ENCODE measurements at regions not wholly inside any gene's neighbourhood (a gene's known extent, or its start where the extent isn't known, plus 50 kb on each side); places are given as distances from the start of the nearest gene placed in this dataset.

- no peak for DNase-seq
Measured at GRCh38 chr19:27909185-27909840, 1303.6 kb downstream of the UQCRFS1 start.

- no peak for DNase-seq
Measured at GRCh38 chr19:27906081-27906480, 1306.9 kb downstream of the UQCRFS1 start.

- DNase-seq, result no peak
Measured at GRCh38 chr19:27905074-27905473, 1307.9 kb downstream of the UQCRFS1 start.

GRCh38 chr19:27901078-27901477, 1311.9 kb downstream of the UQCRFS1 start:
- DNase-seq, result no peak

GRCh38 chr19:27896091-27896490, 1316.9 kb downstream of the UQCRFS1 start:
- no peak for DNase-seq

GRCh38 chr19:27894906-27895754, 1317.8 kb downstream of the UQCRFS1 start:
- no peak for DNase-seq

- DNase-seq, result no peak
Measured at GRCh38 chr19:27892500-27892899, 1320.5 kb downstream of the UQCRFS1 start.

- DNase-seq, result no peak
Measured at GRCh38 chr19:27891411-27891810, 1321.5 kb downstream of the UQCRFS1 start.

GRCh38 chr19:27890696-27891095, 1322.3 kb downstream of the UQCRFS1 start:
- DNase-seq, result no peak

GRCh38 chr19:27890206-27890605, 1322.7 kb downstream of the UQCRFS1 start:
- DNase-seq, result no peak

- no peak for DNase-seq
Measured at GRCh38 chr19:27889156-27889555, 1323.8 kb downstream of the UQCRFS1 start.

GRCh38 chr19:27887946-27888345, 1325.0 kb downstream of the UQCRFS1 start:
- no peak for DNase-seq

GRCh38 chr19:27885359-27885758, 1327.6 kb downstream of the UQCRFS1 start:
- no peak for DNase-seq

GRCh38 chr19:27884376-27884775, 1328.6 kb downstream of the UQCRFS1 start:
- no peak for DNase-seq

- no peak for DNase-seq
Measured at GRCh38 chr19:27881213-27881612, 1331.7 kb downstream of the UQCRFS1 start.

- no peak for DNase-seq
Measured at GRCh38 chr19:27876976-27877512, 1335.9 kb downstream of the UQCRFS1 start.

- no peak for DNase-seq
Measured at GRCh38 chr19:27876489-27876888, 1336.5 kb downstream of the UQCRFS1 start.

- DNase-seq, result no peak
Measured at GRCh38 chr19:27872370-27872769, 1340.6 kb downstream of the UQCRFS1 start.

- DNase-seq, result no peak
Measured at GRCh38 chr19:27870293-27870692, 1342.7 kb downstream of the UQCRFS1 start.

- no peak for DNase-seq
Measured at GRCh38 chr19:27868007-27868406, 1344.9 kb downstream of the UQCRFS1 start.

- DNase-seq, result no peak
Measured at GRCh38 chr19:27865927-27866777, 1346.8 kb downstream of the UQCRFS1 start.

GRCh38 chr19:27861411-27861975, 1351.5 kb downstream of the UQCRFS1 start:
- DNase-seq, result no peak

Measured in fibroblast of skin of abdomen (primary cell).